ENCODE measurements at regions not wholly inside any gene's neighbourhood (a gene's known extent, or its start where the extent isn't known, plus 50 kb on each side); places are given as distances from the start of the nearest gene placed in this dataset.

DNA sequence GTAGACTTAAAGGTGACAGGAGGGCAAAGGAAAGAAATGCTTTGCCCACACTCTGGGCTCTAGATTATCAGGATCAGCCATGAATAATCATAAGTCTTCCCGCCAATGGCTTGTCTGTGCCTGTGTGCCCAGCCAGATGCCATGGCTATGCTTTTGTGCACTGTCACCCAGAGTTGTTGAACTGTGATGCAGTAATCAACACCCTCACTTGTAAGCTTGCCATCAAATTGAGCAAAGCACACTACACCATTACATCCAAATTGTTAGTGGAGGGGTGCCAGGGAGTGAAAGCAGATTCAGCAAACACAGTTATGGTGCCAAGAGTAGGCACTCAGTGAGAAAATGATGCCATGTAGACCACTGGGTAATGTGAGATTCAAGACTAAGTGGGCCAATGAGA is 845.3 kb upstream of the MIR17HG start:
- no peaks in the 10 kb centered on the region for H4K20me1 ChIP-seq (replicated peaks; ENCODE audit: insufficient read depth)
- no peaks in the 10 kb centered on the region for H3K9me2 ChIP-seq (ENCODE audit: insufficient read depth)
- Mint-ChIP-seq H3K4me1 (peaks cover 2% of the 10 kb centered on the region; the same call in 1 of the 3 replicates), H3K27me3 (ENCODE audit: insufficient read depth, low read depth, poor library complexity) (no peaks in the 10 kb centered on the region), H3K9me3 (no peaks in the 10 kb centered on the region), H3K27ac (no peak overlapping the region), H3K36me3 (ENCODE audit: low read depth) (no peaks in the 10 kb centered on the region), H3K4me3 (no peak overlapping the region)
- no peaks in the 10 kb centered on the region for H3K27me3 ChIP-seq (ENCODE audit: insufficient read depth)
- no peaks in the 10 kb centered on the region for H3K36me3 ChIP-seq (ENCODE audit: insufficient read depth)
- TF ChIP-seq ZNF114 (CRISPR knock-in tag; IDR thresholded peaks at IDR 0.05) = no peak
- TF ChIP-seq STAT1 (IDR thresholded peaks at IDR 0.05; ENCODE audit: unreplicated experiment) = no peak
- TF ChIP-seq, protein P1, sequence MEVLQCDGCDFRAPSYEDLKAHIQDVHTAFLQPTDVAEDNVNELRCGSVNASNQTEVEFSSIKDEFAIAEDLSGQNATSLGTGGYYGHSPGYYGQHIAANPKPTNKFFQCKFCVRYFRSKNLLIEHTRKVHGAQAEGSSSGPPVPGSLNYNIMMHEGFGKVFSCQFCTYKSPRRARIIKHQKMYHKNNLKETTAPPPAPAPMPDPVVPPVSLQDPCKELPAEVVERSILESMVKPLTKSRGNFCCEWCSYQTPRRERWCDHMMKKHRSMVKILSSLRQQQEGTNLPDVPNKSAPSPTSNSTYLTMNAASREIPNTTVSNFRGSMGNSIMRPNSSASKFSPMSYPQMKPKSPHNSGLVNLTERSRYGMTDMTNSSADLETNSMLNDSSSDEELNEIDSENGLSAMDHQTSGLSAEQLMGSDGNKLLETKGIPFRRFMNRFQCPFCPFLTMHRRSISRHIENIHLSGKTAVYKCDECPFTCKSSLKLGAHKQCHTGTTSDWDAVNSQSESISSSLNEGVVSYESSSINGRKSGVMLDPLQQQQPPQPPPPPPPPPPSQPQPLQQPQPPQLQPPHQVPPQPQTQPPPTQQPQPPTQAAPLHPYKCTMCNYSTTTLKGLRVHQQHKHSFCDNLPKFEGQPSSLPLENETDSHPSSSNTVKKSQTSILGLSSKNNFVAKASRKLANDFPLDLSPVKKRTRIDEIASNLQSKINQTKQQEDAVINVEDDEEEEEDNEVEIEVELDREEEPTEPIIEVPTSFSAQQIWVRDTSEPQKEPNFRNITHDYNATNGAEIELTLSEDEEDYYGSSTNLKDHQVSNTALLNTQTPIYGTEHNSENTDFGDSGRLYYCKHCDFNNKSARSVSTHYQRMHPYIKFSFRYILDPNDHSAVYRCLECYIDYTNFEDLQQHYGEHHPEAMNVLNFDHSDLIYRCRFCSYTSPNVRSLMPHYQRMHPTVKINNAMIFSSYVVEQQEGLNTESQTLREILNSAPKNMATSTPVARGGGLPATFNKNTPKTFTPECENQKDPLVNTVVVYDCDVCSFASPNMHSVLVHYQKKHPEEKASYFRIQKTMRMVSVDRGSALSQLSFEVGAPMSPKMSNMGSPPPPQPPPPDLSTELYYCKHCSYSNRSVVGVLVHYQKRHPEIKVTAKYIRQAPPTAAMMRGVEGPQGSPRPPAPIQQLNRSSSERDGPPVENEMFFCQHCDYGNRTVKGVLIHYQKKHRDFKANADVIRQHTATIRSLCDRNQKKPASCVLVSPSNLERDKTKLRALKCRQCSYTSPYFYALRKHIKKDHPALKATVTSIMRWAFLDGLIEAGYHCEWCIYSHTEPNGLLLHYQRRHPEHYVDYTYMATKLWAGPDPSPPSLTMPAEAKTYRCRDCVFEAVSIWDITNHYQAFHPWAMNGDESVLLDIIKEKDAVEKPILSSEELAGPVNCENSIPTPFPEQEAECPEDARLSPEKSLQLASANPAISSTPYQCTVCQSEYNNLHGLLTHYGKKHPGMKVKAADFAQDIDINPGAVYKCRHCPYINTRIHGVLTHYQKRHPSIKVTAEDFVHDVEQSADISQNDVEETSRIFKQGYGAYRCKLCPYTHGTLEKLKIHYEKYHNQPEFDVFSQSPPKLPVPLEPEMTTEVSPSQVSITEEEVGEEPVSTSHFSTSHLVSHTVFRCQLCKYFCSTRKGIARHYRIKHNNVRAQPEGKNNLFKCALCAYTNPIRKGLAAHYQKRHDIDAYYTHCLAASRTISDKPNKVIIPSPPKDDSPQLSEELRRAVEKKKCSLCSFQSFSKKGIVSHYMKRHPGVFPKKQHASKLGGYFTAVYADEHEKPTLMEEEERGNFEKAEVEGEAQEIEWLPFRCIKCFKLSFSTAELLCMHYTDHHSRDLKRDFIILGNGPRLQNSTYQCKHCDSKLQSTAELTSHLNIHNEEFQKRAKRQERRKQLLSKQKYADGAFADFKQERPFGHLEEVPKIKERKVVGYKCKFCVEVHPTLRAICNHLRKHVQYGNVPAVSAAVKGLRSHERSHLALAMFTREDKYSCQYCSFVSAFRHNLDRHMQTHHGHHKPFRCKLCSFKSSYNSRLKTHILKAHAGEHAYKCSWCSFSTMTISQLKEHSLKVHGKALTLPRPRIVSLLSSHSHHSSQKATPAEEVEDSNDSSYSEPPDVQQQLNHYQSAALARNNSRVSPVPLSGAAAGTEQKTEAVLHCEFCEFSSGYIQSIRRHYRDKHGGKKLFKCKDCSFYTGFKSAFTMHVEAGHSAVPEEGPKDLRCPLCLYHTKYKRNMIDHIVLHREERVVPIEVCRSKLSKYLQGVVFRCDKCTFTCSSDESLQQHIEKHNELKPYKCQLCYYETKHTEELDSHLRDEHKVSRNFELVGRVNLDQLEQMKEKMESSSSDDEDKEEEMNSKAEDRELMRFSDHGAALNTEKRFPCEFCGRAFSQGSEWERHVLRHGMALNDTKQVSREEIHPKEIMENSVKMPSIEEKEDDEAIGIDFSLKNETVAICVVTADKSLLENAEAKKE (CRISPR knock-in tag; IDR thresholded peaks at IDR 0.05) = no peak
- TF ChIP-seq, protein P2, sequence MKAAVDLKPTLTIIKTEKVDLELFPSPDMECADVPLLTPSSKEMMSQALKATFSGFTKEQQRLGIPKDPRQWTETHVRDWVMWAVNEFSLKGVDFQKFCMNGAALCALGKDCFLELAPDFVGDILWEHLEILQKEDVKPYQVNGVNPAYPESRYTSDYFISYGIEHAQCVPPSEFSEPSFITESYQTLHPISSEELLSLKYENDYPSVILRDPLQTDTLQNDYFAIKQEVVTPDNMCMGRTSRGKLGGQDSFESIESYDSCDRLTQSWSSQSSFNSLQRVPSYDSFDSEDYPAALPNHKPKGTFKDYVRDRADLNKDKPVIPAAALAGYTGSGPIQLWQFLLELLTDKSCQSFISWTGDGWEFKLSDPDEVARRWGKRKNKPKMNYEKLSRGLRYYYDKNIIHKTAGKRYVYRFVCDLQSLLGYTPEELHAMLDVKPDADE (IDR thresholded peaks at IDR 0.05) = no peak
- H2AFZ ChIP-seq = no peak overlapping the region
- H3K27ac ChIP-seq (ENCODE audit: low read depth) = no peak overlapping the region
- H3K79me2 ChIP-seq (replicated peaks; ENCODE audit: insufficient read depth) = no peaks in the 10 kb centered on the region
- H3K4me2 ChIP-seq = no peak overlapping the region
- no peaks in the 10 kb centered on the region for H3K4me1 ChIP-seq (ENCODE audit: insufficient read depth)
- ATAC-seq (no peak), DNase-seq (ENCODE audit: low spot score) (no peak)
- no peaks in the 10 kb centered on the region for H3F3A ChIP-seq (replicated peaks; ENCODE audit: low read depth)
- H3K4me3 ChIP-seq = no peak overlapping the region

DNA sequence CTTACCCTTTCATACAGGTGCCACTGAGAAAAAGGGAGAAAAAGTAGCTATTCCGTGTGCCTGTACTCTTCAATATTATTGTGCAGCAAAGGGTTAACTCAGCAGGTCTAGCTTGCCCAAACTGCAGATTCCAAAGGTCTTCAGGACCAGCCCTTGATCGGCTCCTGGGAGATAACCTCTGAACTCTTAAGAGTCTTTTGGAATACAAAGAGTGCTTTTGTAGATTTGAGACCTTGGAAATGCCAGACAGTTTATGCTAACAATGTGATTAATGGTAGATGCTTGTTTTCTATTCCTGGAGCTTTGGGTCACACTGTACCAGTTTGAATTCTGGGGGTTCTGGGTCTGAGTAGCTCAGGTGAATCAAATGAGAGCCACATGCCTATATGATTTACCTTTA is 844.7 kb upstream of the MIR17HG start:
- Mint-ChIP-seq H3K27me3 (ENCODE audit: insufficient read depth, low read depth, poor library complexity) (no peaks in the 10 kb centered on the region), H3K9me3 (no peaks in the 10 kb centered on the region)
- H3K79me2 ChIP-seq (replicated peaks; ENCODE audit: insufficient read depth) = no peaks in the 10 kb centered on the region
- TF ChIP-seq CREB1 (CRISPR knock-in tag; IDR thresholded peaks at IDR 0.05; ENCODE audit: low read depth) = no peak
- TF ChIP-seq EZH2phosphoT487 (IDR thresholded peaks at IDR 0.05; ENCODE audit: unreplicated experiment) = no peak
- TF ChIP-seq, protein P3, sequence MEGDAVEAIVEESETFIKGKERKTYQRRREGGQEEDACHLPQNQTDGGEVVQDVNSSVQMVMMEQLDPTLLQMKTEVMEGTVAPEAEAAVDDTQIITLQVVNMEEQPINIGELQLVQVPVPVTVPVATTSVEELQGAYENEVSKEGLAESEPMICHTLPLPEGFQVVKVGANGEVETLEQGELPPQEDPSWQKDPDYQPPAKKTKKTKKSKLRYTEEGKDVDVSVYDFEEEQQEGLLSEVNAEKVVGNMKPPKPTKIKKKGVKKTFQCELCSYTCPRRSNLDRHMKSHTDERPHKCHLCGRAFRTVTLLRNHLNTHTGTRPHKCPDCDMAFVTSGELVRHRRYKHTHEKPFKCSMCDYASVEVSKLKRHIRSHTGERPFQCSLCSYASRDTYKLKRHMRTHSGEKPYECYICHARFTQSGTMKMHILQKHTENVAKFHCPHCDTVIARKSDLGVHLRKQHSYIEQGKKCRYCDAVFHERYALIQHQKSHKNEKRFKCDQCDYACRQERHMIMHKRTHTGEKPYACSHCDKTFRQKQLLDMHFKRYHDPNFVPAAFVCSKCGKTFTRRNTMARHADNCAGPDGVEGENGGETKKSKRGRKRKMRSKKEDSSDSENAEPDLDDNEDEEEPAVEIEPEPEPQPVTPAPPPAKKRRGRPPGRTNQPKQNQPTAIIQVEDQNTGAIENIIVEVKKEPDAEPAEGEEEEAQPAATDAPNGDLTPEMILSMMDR (conservative IDR thresholded peaks at IDR 0.05; ENCODE audit: low read depth in 2 of 2) = no peak
- TF ChIP-seq JUNB (IDR thresholded peaks at IDR 0.05; ENCODE audit: unreplicated experiment) = no peak
- TF ChIP-seq STAT1 (IDR thresholded peaks at IDR 0.05; ENCODE audit: unreplicated experiment) = no peak
- no peak for TF ChIP-seq ZNF331 (CRISPR knock-in tag; IDR thresholded peaks at IDR 0.05; ENCODE audit: low read depth)

More for the DNA sequence above, 844.7 kb upstream of the MIR17HG start:
- DNase-seq (ENCODE audit: low spot score) (no peak), ATAC-seq (no peak)
- no peak overlapping the region for H3K4me3 Mint-ChIP-seq
- no peak overlapping the region for H3K27ac ChIP-seq (ENCODE audit: low read depth)
- no peaks in the 10 kb centered on the region for H4K20me1 ChIP-seq (replicated peaks; ENCODE audit: insufficient read depth)
- no peaks in the 10 kb centered on the region for H3F3A ChIP-seq (replicated peaks; ENCODE audit: low read depth)
- no peak overlapping the region for H2AFZ ChIP-seq
- peaks cover 2% of the 10 kb centered on the region; the same call in 1 of the 3 replicates for H3K4me1 Mint-ChIP-seq
- no peak overlapping the region for H3K4me2 ChIP-seq
- H3K36me3 Mint-ChIP-seq (ENCODE audit: low read depth) = no peaks in the 10 kb centered on the region
- H3K9me2 ChIP-seq (ENCODE audit: insufficient read depth) = no peaks in the 10 kb centered on the region
- no peaks in the 10 kb centered on the region for H3K36me3 ChIP-seq (ENCODE audit: insufficient read depth)
- H3K4me1 ChIP-seq (ENCODE audit: insufficient read depth) = no peaks in the 10 kb centered on the region
- no peaks in the 10 kb centered on the region for H3K27me3 ChIP-seq (ENCODE audit: insufficient read depth)
- H3K4me3 ChIP-seq = no peak overlapping the region
- H3K27ac Mint-ChIP-seq = no peak overlapping the region

Data from GM23338 (cell line).